HEK293 (cell line): ENCODE measurements at regions not wholly inside any gene's neighbourhood (a gene's known extent, or its start where the extent isn't known, plus 50 kb on each side); places are given as distances from the start of the nearest gene placed in this dataset.

Experiments used
- CTCF ChIA-PET: fragments of 350-600 bp; formaldehyde crosslinking; extraction: SDS; loops from one replicate; lab custom pipeline; 2021; ENCODE audit warnings: antibody characterized with exemption; lab: Yijun Ruan, JAX
- POLR2A ChIA-PET: fragments of 300-600 bp; formaldehyde crosslinking; extraction: SDS; loops from one replicate; lab custom pipeline; 2020; ENCODE audit warnings: antibody characterized with exemption, inconsistent platforms; lab: Yijun Ruan, JAX
- H3K27ac ChIP-seq: fragments of 200-500 bp; sonication (Bioruptor generic); 2 replicates; pipeline ENCODE4 v1.5.1; 2014; ENCODE audit warnings: low read depth, low read length, control low read depth, inconsistent platforms; ENCODE audit errors: extremely low read depth
- H3K36me3 ChIP-seq, 2 experiments: fragments of 200-500 bp in 1 of 2; sonication (Bioruptor generic) in 1 of 2; 1 replicate in 1 of 2; 2 replicates in 1 of 2; pipeline ENCODE4 v1.5.1; 2014 to 2017; ENCODE audit warnings: inconsistent platforms in 2 of 2, low read length in 2 of 2; ENCODE audit not compliant: control insufficient read depth in 2 of 2, insufficient read depth in 1 of 2
- H3K4me1 ChIP-seq: fragments of 200-500 bp; sonication (Bioruptor generic); 2 replicates; pipeline ENCODE4 v1.5.1; 2014; ENCODE audit warnings: mild to moderate bottlenecking, low read length, inconsistent platforms; ENCODE audit not compliant: control insufficient read depth, insufficient read depth
- H3K4me3 ChIP-seq: 2 replicates; pipeline ENCODE4 v1.5.1; 2011; ENCODE audit warnings: low read depth, mild to moderate bottlenecking, control low read depth, low read length, moderate library complexity
- H3K9me3 ChIP-seq: fragments of 200-500 bp; sonication (Bioruptor generic); 2 replicates; pipeline ENCODE4 v1.5.1; 2014; ENCODE audit warnings: low read depth, low read length, inconsistent platforms; ENCODE audit not compliant: control insufficient read depth, insufficient read depth
- FEZF1 ChIP-seq: fragments of 450-650 bp; formaldehyde crosslinking; IDR thresholded peaks from 2 replicates; pipeline ENCODE4 v1.5.1; 2016; ENCODE audit warnings: missing biosample characterization, missing genetic modification characterization
- KLF10 ChIP-seq: fragments of 450-650 bp; IDR thresholded peaks from 2 replicates; pipeline ENCODE4 v1.5.1; 2018; ENCODE audit warnings: missing biosample characterization, mild to moderate bottlenecking, missing genetic modification characterization
- OSR2 ChIP-seq: fragments of 450-650 bp; formaldehyde crosslinking; IDR thresholded peaks from 2 replicates; pipeline ENCODE4 v1.5.1; 2016; ENCODE audit warnings: missing biosample characterization, missing genetic modification characterization
- SCRT2 ChIP-seq: fragments of 450-650 bp; formaldehyde crosslinking; IDR thresholded peaks from 2 replicates; pipeline ENCODE4 v1.5.1; 2016; ENCODE audit warnings: missing biosample characterization, missing genetic modification characterization
- SP2 ChIP-seq: fragments of 450-650 bp; formaldehyde crosslinking; IDR thresholded peaks from 2 replicates; pipeline ENCODE4 v1.5.1; 2016; ENCODE audit warnings: missing biosample characterization, missing genetic modification characterization
- YY1 ChIP-seq: fragments of 450-650 bp; formaldehyde crosslinking; IDR thresholded peaks from 2 replicates; pipeline ENCODE4 v1.5.1; 2018; ENCODE audit warnings: missing biosample characterization, missing genetic modification characterization
- ZBTB10 ChIP-seq: fragments of 450-650 bp; formaldehyde crosslinking; IDR thresholded peaks from 2 replicates; pipeline ENCODE4 v1.5.1; 2016; ENCODE audit warnings: missing biosample characterization, missing genetic modification characterization
- ZFHX2 ChIP-seq: fragments of 450-650 bp; formaldehyde crosslinking; conservative IDR thresholded peaks from 2 replicates; pipeline ENCODE4 v1.5.1; 2016; ENCODE audit warnings: missing biosample characterization, missing genetic modification characterization
- ZNF121 ChIP-seq: fragments of 450-650 bp; formaldehyde crosslinking; IDR thresholded peaks from 2 replicates; pipeline ENCODE4 v1.5.1; 2016; ENCODE audit warnings: missing biosample characterization, missing genetic modification characterization
- ZNF133 ChIP-seq: fragments of 450-650 bp; formaldehyde crosslinking; IDR thresholded peaks from 2 replicates; pipeline ENCODE4 v1.5.1; 2016; ENCODE audit warnings: missing biosample characterization, missing genetic modification characterization
- ZNF175 ChIP-seq: fragments of 450-650 bp; formaldehyde crosslinking; IDR thresholded peaks from 2 replicates; pipeline ENCODE4 v1.5.1; 2016; ENCODE audit warnings: missing biosample characterization, missing genetic modification characterization
- ZNF2 ChIP-seq: fragments of 450-650 bp; formaldehyde crosslinking; IDR thresholded peaks from 2 replicates; pipeline ENCODE4 v1.5.1; 2016; ENCODE audit warnings: missing biosample characterization, missing genetic modification characterization
- ZNF280D ChIP-seq: fragments of 450-650 bp; formaldehyde crosslinking; IDR thresholded peaks from 2 replicates; pipeline ENCODE4 v1.5.1; 2016; ENCODE audit warnings: missing biosample characterization, missing genetic modification characterization
- ZNF302 ChIP-seq: fragments of 450-650 bp; formaldehyde crosslinking; IDR thresholded peaks from 2 replicates; pipeline ENCODE4 v1.5.1; 2016; ENCODE audit warnings: missing biosample characterization, missing genetic modification characterization, low read depth
- ZNF37A ChIP-seq: fragments of 450-650 bp; IDR thresholded peaks from 2 replicates; pipeline ENCODE4 v1.5.1; 2018; ENCODE audit warnings: missing biosample characterization, missing genetic modification characterization
- ZNF549 ChIP-seq: fragments of 450-650 bp; IDR thresholded peaks from 2 replicates; pipeline ENCODE4 v1.5.1; 2018; ENCODE audit warnings: missing biosample characterization, missing genetic modification characterization, mild to moderate bottlenecking, inconsistent platforms, moderate library complexity
- ZNF560 ChIP-seq: fragments of 450-650 bp; formaldehyde crosslinking; IDR thresholded peaks from 2 replicates; pipeline ENCODE4 v1.5.1; 2017; ENCODE audit warnings: missing biosample characterization, missing genetic modification characterization, borderline replicate concordance
- ZNF571 ChIP-seq: fragments of 450-650 bp; formaldehyde crosslinking; IDR thresholded peaks from 2 replicates; pipeline ENCODE4 v1.5.0; 2017; ENCODE audit warnings: missing biosample characterization, missing genetic modification characterization
- ZNF600 ChIP-seq: fragments of 450-650 bp; formaldehyde crosslinking; IDR thresholded peaks from 2 replicates; pipeline ENCODE4 v1.5.1; 2016; ENCODE audit warnings: missing biosample characterization, missing genetic modification characterization
- ZNF623 ChIP-seq: fragments of 450-650 bp; formaldehyde crosslinking; IDR thresholded peaks from 2 replicates; pipeline ENCODE4 v1.5.1; 2016; ENCODE audit warnings: missing biosample characterization, missing genetic modification characterization
- ZNF645 ChIP-seq: fragments of 450-650 bp; formaldehyde crosslinking; IDR thresholded peaks from 2 replicates; pipeline ENCODE4; 2016; ENCODE audit warnings: missing biosample characterization, missing genetic modification characterization
- ZNF664 ChIP-seq: fragments of 450-650 bp; formaldehyde crosslinking; IDR thresholded peaks from 2 replicates; pipeline ENCODE4 v1.5.1; 2016; ENCODE audit warnings: missing biosample characterization, missing genetic modification characterization
- ZNF791 ChIP-seq: fragments of 450-650 bp; formaldehyde crosslinking; IDR thresholded peaks from 2 replicates; pipeline ENCODE4 v1.5.1; 2016; ENCODE audit warnings: missing biosample characterization, missing genetic modification characterization
- ZNF843 ChIP-seq: fragments of 450-650 bp; formaldehyde crosslinking; IDR thresholded peaks from 2 replicates; pipeline ENCODE4 v1.5.1; 2016; ENCODE audit warnings: missing biosample characterization, missing genetic modification characterization

GRCh38 chr2:2517399-2517798 is 186.3 kb upstream of the MYT1L start:
- no peak overlapping the region for H3K4me3 ChIP-seq
- POLR2A ChIA-PET, result no interaction called here
- no peaks in the 10 kb centered on the region for H3K36me3 ChIP-seq
- no peaks in the 10 kb centered on the region for H3K4me1 ChIP-seq
- H3K9me3 ChIP-seq, result no peaks in the 10 kb centered on the region
- TF ChIP-seq ZBTB10, result no peak
- no peak for TF ChIP-seq YY1
- no peak for TF ChIP-seq ZNF280D
- TF ChIP-seq ZNF791, result no peak
- TF ChIP-seq ZNF571 (tag by site-specific recombination), result no peak
- no peak for TF ChIP-seq FEZF1 (tag by site-specific recombination)
- TF ChIP-seq ZNF302 (tag by site-specific recombination), result no peak
- TF ChIP-seq ZNF121 (tag by site-specific recombination), result no peak
- no peak for TF ChIP-seq ZNF37A
- TF ChIP-seq ZNF623, result no peak
- TF ChIP-seq ZNF549 (tag by site-specific recombination), result no peak
- TF ChIP-seq ZNF843, result no peak
- TF ChIP-seq KLF10, result no peak
- no peak for TF ChIP-seq ZNF645 (tag by site-specific recombination)
- no peak for TF ChIP-seq ZNF133 (tag by site-specific recombination)
- TF ChIP-seq SP2, result no peak
- CTCF ChIA-PET, result no interaction called here
- no peak overlapping the region for H3K27ac ChIP-seq

- no peaks in the 10 kb centered on the region for H3K36me3 ChIP-seq
- ChIA-PET POLR2A (no interaction called here), CTCF (no interaction called here)
- H3K4me1 ChIP-seq, result no peaks in the 10 kb centered on the region
- no peaks in the 10 kb centered on the region for H3K9me3 ChIP-seq
- no peak overlapping the region for H3K4me3 ChIP-seq
- H3K27ac ChIP-seq, result no peak overlapping the region
- TF ChIP-seq OSR2 (tag by site-specific recombination) (no peak), ZNF600 (no peak), ZNF175 (tag by site-specific recombination) (no peak), SCRT2 (tag by site-specific recombination) (no peak), ZFHX2 (no peak), ZNF560 (no peak), ZNF2 (tag by site-specific recombination) (no peak), ZNF664 (tag by site-specific recombination) (no peak), FEZF1 (tag by site-specific recombination) (no peak)
These were observed 185.3 kb upstream of the MYT1L start for GRCh38 chr2:2516386-2516785.
